Panc1 (cell line): ENCODE measurements at regions not wholly inside any gene's neighbourhood (a gene's known extent, or its start where the extent isn't known, plus 50 kb on each side); places are given as distances from the start of the nearest gene placed in this dataset.

Source experiments
- POLR2AphosphoS5 ChIP-seq: IDR thresholded peaks from 2 replicates; pipeline ENCODE4 v1.6.1; 2012; ENCODE audit warnings: mild to moderate bottlenecking, low read depth, low read length, moderate library complexity
- SIN3A ChIP-seq: IDR thresholded peaks from 2 replicates; pipeline ENCODE4 v1.6.1; 2012; ENCODE audit warnings: low read depth, mild to moderate bottlenecking, low read length, moderate library complexity, borderline replicate concordance; ENCODE audit not compliant: insufficient read depth
- TF ChIP-seq, protein P1 (sequence below): fragments of 450-650 bp; IDR thresholded peaks from 2 replicates; pipeline ENCODE4 v1.5.1; 2017; ENCODE audit warnings: mild to moderate bottlenecking
- TF ChIP-seq, protein P2 (sequence below), 2 experiments: IDR thresholded peaks; 2 replicates each; pipeline ENCODE4 v1.6.1; 2011 to 2012; ENCODE audit warnings: low read depth in 2 of 2, control low read depth in 1 of 2, low read length in 1 of 2, mild to moderate bottlenecking in 1 of 2, moderate library complexity in 1 of 2; ENCODE audit not compliant: insufficient read depth in 1 of 2

DNA sequence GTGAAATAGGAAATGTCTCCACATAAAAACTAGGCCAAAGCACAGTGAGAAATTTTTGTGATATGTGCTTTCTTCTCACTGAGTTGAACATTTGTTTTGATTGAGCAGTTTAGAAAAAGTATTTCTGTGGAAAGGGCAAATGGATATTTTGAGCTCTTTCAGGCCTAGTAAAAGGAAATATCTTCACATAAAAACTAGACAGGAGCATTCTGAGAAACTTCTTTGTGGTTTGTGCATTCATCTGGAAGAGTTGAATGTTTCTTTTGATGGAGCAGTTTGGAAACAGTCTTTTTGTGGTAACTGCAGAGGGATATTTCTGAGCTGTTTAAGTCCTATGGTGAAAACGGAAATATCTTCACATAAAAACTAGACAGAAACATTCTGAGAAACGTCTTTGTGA lies 582.7 kb upstream of the ALG10B start:
- TF ChIP-seq, protein P1, sequence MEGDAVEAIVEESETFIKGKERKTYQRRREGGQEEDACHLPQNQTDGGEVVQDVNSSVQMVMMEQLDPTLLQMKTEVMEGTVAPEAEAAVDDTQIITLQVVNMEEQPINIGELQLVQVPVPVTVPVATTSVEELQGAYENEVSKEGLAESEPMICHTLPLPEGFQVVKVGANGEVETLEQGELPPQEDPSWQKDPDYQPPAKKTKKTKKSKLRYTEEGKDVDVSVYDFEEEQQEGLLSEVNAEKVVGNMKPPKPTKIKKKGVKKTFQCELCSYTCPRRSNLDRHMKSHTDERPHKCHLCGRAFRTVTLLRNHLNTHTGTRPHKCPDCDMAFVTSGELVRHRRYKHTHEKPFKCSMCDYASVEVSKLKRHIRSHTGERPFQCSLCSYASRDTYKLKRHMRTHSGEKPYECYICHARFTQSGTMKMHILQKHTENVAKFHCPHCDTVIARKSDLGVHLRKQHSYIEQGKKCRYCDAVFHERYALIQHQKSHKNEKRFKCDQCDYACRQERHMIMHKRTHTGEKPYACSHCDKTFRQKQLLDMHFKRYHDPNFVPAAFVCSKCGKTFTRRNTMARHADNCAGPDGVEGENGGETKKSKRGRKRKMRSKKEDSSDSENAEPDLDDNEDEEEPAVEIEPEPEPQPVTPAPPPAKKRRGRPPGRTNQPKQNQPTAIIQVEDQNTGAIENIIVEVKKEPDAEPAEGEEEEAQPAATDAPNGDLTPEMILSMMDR, result no peak
- TF ChIP-seq SIN3A, result no peak
- TF ChIP-seq POLR2AphosphoS5, result no peak
- TF ChIP-seq, protein P2, sequence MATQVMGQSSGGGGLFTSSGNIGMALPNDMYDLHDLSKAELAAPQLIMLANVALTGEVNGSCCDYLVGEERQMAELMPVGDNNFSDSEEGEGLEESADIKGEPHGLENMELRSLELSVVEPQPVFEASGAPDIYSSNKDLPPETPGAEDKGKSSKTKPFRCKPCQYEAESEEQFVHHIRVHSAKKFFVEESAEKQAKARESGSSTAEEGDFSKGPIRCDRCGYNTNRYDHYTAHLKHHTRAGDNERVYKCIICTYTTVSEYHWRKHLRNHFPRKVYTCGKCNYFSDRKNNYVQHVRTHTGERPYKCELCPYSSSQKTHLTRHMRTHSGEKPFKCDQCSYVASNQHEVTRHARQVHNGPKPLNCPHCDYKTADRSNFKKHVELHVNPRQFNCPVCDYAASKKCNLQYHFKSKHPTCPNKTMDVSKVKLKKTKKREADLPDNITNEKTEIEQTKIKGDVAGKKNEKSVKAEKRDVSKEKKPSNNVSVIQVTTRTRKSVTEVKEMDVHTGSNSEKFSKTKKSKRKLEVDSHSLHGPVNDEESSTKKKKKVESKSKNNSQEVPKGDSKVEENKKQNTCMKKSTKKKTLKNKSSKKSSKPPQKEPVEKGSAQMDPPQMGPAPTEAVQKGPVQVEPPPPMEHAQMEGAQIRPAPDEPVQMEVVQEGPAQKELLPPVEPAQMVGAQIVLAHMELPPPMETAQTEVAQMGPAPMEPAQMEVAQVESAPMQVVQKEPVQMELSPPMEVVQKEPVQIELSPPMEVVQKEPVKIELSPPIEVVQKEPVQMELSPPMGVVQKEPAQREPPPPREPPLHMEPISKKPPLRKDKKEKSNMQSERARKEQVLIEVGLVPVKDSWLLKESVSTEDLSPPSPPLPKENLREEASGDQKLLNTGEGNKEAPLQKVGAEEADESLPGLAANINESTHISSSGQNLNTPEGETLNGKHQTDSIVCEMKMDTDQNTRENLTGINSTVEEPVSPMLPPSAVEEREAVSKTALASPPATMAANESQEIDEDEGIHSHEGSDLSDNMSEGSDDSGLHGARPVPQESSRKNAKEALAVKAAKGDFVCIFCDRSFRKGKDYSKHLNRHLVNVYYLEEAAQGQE (IDR thresholded peaks at IDR 0.05; ENCODE audit: insufficient read depth in 1 of 2, low read depth in 2 of 2, low read length in 1 of 2), result no peak
